ENCODE measurements at regions not wholly inside any gene's neighbourhood (a gene's known extent, or its start where the extent isn't known, plus 50 kb on each side); places are given as distances from the start of the nearest gene placed in this dataset.

GRCh38 chr5:51544031-51544785 is 161.0 kb downstream of the ISL1 start:
- DNase-seq (ENCODE audit: low read depth) = no peak
- in situ Hi-C loops (cut with HindIII; ENCODE audit: low pct_unique_long_range_greater_than_20kb, low sequenced_read_pairs) = no loop called here

- in situ Hi-C loops (cut with HindIII; ENCODE audit: low pct_unique_long_range_greater_than_20kb, low sequenced_read_pairs) = no loop called here
- no peak for DNase-seq (ENCODE audit: low read depth)
These were observed 173.6 kb downstream of the ISL1 start for GRCh38 chr5:51556833-51557232.

GRCh38 chr5:51558682-51559081 is 175.4 kb downstream of the ISL1 start:
- in situ Hi-C loops (cut with HindIII; ENCODE audit: low pct_unique_long_range_greater_than_20kb, low sequenced_read_pairs) = no loop called here
- DNase-seq (ENCODE audit: low read depth) = no peak

GRCh38 chr5:51559339-51559738 is 176.1 kb downstream of the ISL1 start:
- in situ Hi-C loops (cut with HindIII; ENCODE audit: low pct_unique_long_range_greater_than_20kb, low sequenced_read_pairs) = no loop called here
- DNase-seq (ENCODE audit: low read depth) = no peak

- DNase-seq (ENCODE audit: low read depth) = no peak
- in situ Hi-C loops (cut with HindIII; ENCODE audit: low pct_unique_long_range_greater_than_20kb, low sequenced_read_pairs) = no loop called here
These were observed 176.8 kb downstream of the ISL1 start for GRCh38 chr5:51559921-51560658.

- in situ Hi-C loops (cut with HindIII; ENCODE audit: low pct_unique_long_range_greater_than_20kb, low sequenced_read_pairs) = no loop called here
- DNase-seq (ENCODE audit: low read depth) = no peak
These were observed 183.7 kb downstream of the ISL1 start for GRCh38 chr5:51566953-51567352.

GRCh38 chr5:51567636-51568035 is 184.4 kb downstream of the ISL1 start:
- no peak for DNase-seq (ENCODE audit: low read depth)
- in situ Hi-C loops (cut with HindIII; ENCODE audit: low pct_unique_long_range_greater_than_20kb, low sequenced_read_pairs) = no loop called here

- in situ Hi-C loops (cut with HindIII; ENCODE audit: low pct_unique_long_range_greater_than_20kb, low sequenced_read_pairs) = no loop called here
- no peak for DNase-seq (ENCODE audit: low read depth)
These were observed 190.6 kb downstream of the ISL1 start for GRCh38 chr5:51573835-51574234.

- in situ Hi-C loops (cut with HindIII; ENCODE audit: low pct_unique_long_range_greater_than_20kb, low sequenced_read_pairs) = no loop called here
- no peak for DNase-seq (ENCODE audit: low read depth)
These were observed 199.7 kb downstream of the ISL1 start for GRCh38 chr5:51582871-51583394.

- no peak for DNase-seq (ENCODE audit: low read depth)
- in situ Hi-C loops (cut with HindIII; ENCODE audit: low pct_unique_long_range_greater_than_20kb, low sequenced_read_pairs) = no loop called here
These were observed 214.8 kb downstream of the ISL1 start for GRCh38 chr5:51598026-51598425.

GRCh38 chr5:51599587-51599986 is 216.3 kb downstream of the ISL1 start:
- DNase-seq (ENCODE audit: low read depth) = no peak
- in situ Hi-C loops (cut with HindIII; ENCODE audit: low pct_unique_long_range_greater_than_20kb, low sequenced_read_pairs) = no loop called here

GRCh38 chr5:51604324-51604723 is 221.1 kb downstream of the ISL1 start:
- in situ Hi-C loops (cut with HindIII; ENCODE audit: low pct_unique_long_range_greater_than_20kb, low sequenced_read_pairs) = no loop called here
- DNase-seq (ENCODE audit: low read depth) = no peak

- no peak for DNase-seq (ENCODE audit: low read depth)
- in situ Hi-C loops (cut with HindIII; ENCODE audit: low pct_unique_long_range_greater_than_20kb, low sequenced_read_pairs) = no loop called here
These were observed 223.7 kb downstream of the ISL1 start for GRCh38 chr5:51606921-51607320.

GRCh38 chr5:51618234-51618633 is 235.0 kb downstream of the ISL1 start:
- in situ Hi-C loops (cut with HindIII; ENCODE audit: low pct_unique_long_range_greater_than_20kb, low sequenced_read_pairs) = no loop called here
- DNase-seq (ENCODE audit: low read depth) = no peak

GRCh38 chr5:51621156-51621555 is 237.9 kb downstream of the ISL1 start:
- DNase-seq (ENCODE audit: low read depth) = no peak
- in situ Hi-C loops (cut with HindIII; ENCODE audit: low pct_unique_long_range_greater_than_20kb, low sequenced_read_pairs) = no loop called here

GRCh38 chr5:51622161-51622790 is 239.0 kb downstream of the ISL1 start:
- in situ Hi-C loops (cut with HindIII; ENCODE audit: low pct_unique_long_range_greater_than_20kb, low sequenced_read_pairs) = no loop called here
- DNase-seq (ENCODE audit: low read depth) = no peak

GRCh38 chr5:51625224-51625968 is 242.1 kb downstream of the ISL1 start:
- in situ Hi-C loops (cut with HindIII; ENCODE audit: low pct_unique_long_range_greater_than_20kb, low sequenced_read_pairs) = no loop called here
- DNase-seq (ENCODE audit: low read depth) = no peak

GRCh38 chr5:51632027-51632426 is 248.8 kb downstream of the ISL1 start:
- in situ Hi-C loops (cut with HindIII; ENCODE audit: low pct_unique_long_range_greater_than_20kb, low sequenced_read_pairs) = no loop called here
- no peak for DNase-seq (ENCODE audit: low read depth)

GRCh38 chr5:51632793-51633192 is 249.5 kb downstream of the ISL1 start:
- in situ Hi-C loops (cut with HindIII; ENCODE audit: low pct_unique_long_range_greater_than_20kb, low sequenced_read_pairs) = no loop called here
- DNase-seq (ENCODE audit: low read depth) = no peak
